Suppressor macrophage treated with lipopolysaccharide for 1 hour (primary cell): ENCODE measurements at regions not wholly inside any gene's neighbourhood (a gene's known extent, or its start where the extent isn't known, plus 50 kb on each side); places are given as distances from the start of the nearest gene placed in this dataset.

Source experiments
- DNase-seq, 3 donors: peaks; one replicate each; pipeline ENCODE4 v3.0.0-alpha.2; 2020 to 2022

- peak in 1 of 3 donors; percentile 25 for DNase-seq
Observed at GRCh38 chr3:194536871-194537637, 50.3 kb upstream of the ATP13A3 start.
